Cardiac muscle cell (in vitro differentiated cells and primary cell): ENCODE measurements at regions not wholly inside any gene's neighbourhood (a gene's known extent, or its start where the extent isn't known, plus 50 kb on each side); places are given as distances from the start of the nearest gene placed in this dataset.

ENCODE experiments used
- DNase-seq, 2 donors: peaks; one replicate each; pipeline versions ENCODE4 v3.0.0 to v3.0.0-alpha.2; 2010 to 2017; ENCODE audit warnings: low read depth in 1 of 2, low spot score in 1 of 2
- H3K27ac ChIP-seq: fragments of 200-600 bp; sonication (generic); 2 replicates; pipeline ENCODE4 v1.5.1; 2016
- H3K27me3 ChIP-seq: fragments of 200-600 bp; sonication (generic); 2 replicates; pipeline ENCODE4 v1.6.0; 2016; ENCODE audit warnings: control low read depth
- H3K36me3 ChIP-seq: fragments of 200-600 bp; sonication (generic); 2 replicates; pipeline ENCODE4 v1.5.1; 2016; ENCODE audit warnings: control low read depth
- H3K4me1 ChIP-seq: fragments of 200-600 bp; sonication (generic); 2 replicates; pipeline ENCODE4 v1.8.1; 2017; ENCODE audit warnings: low read depth, mild to moderate bottlenecking, mixed run types
- H3K4me3 ChIP-seq: fragments of 200-600 bp; sonication (generic); 2 replicates; pipeline ENCODE4 v1.5.1; 2016; ENCODE audit warnings: mild to moderate bottlenecking
- H3K9me3 ChIP-seq: fragments of 200-600 bp; sonication (generic); 2 replicates; pipeline ENCODE4 v1.5.1; 2017; ENCODE audit warnings: low read depth, mild to moderate bottlenecking, control low read depth
- TF ChIP-seq, protein P1 (sequence below): IDR thresholded peaks from 2 replicates; pipeline ENCODE4 v1.5.1; 2012; ENCODE audit warnings: low read depth, mild to moderate bottlenecking, low read length

DNA sequence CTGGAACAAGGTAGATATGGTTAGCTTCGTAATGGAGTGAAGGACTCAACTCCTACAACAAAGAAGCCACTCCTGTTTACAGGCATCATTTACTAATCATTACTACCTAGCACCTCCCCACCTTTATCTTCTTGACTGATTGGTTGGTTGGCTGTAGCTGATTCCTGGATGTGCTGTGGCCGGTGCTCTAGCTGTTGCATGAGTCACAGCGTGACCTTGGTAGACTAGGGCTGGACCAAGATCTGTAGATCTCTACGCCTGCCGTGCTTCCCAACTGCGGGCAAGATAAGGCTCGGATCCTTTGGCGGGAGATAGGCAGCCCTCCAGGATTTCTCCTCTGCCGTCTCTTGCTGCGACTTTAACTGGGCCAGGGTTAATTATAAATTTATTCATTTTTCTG is 194.3 kb upstream of the SOX11 start:
- Histone ChIP-seq H3K27ac (no peak overlapping the region), H3K4me3 (no peak overlapping the region), H3K36me3 (no peaks in the 10 kb centered on the region), H3K4me1 (peaks cover 13% of the 10 kb centered on the region), H3K9me3 (no peaks in the 10 kb centered on the region), H3K27me3 (no peaks in the 10 kb centered on the region)
- DNase-seq: no peak
- TF ChIP-seq, protein P1, sequence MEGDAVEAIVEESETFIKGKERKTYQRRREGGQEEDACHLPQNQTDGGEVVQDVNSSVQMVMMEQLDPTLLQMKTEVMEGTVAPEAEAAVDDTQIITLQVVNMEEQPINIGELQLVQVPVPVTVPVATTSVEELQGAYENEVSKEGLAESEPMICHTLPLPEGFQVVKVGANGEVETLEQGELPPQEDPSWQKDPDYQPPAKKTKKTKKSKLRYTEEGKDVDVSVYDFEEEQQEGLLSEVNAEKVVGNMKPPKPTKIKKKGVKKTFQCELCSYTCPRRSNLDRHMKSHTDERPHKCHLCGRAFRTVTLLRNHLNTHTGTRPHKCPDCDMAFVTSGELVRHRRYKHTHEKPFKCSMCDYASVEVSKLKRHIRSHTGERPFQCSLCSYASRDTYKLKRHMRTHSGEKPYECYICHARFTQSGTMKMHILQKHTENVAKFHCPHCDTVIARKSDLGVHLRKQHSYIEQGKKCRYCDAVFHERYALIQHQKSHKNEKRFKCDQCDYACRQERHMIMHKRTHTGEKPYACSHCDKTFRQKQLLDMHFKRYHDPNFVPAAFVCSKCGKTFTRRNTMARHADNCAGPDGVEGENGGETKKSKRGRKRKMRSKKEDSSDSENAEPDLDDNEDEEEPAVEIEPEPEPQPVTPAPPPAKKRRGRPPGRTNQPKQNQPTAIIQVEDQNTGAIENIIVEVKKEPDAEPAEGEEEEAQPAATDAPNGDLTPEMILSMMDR: no peak

DNA sequence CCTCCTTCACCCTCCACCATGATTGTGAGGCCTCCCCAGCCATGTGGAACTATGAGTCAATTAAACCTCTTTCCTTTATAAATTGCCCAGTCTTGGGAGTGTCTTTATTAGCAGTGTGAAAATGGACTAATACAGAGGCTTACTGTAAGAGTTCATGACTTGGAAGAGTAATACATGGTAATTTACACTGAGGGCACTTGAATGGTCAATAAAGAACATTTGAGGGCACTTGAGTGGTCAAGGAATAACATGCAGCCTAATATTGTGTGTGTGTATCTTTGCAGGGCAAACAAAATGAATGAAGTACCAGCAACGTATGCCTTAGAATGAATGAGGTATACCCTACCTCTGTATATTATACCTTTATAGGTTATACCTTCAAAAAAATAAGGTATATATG is 190.4 kb upstream of the SOX11 start:
- Histone ChIP-seq H3K4me3 (no peak overlapping the region), H3K9me3 (no peaks in the 10 kb centered on the region), H3K4me1 (peaks cover under 1% of the 10 kb centered on the region), H3K27ac (no peak overlapping the region), H3K36me3 (no peaks in the 10 kb centered on the region), H3K27me3 (no peaks in the 10 kb centered on the region)
- DNase-seq: no peak
- TF ChIP-seq, protein P1: no peak

DNA sequence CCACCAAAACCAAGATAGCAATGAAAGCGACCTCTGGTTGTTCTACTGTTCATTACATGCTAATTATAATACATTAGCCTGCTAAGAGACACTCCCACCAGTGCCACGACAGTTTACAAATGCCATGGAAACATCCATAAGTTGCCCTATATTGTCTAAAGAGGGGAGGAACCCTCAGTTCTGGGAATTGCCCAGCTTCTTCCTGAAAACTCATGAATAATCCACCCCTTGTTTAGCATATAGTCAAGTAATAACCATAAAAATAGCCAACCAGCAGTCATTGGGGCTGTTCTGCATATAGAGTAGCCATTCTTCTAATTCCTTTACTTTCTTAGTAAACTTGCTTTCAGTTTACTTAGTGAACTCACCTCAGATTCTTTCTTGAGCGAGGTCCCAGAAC is 189.8 kb upstream of the SOX11 start:
- TF ChIP-seq, protein P1: no peak
- H3K36me3 ChIP-seq: no peaks in the 10 kb centered on the region
- no peak overlapping the region for H3K4me3 ChIP-seq
- no peaks in the 10 kb centered on the region for H3K27me3 ChIP-seq
- H3K9me3 ChIP-seq: no peaks in the 10 kb centered on the region
- DNase-seq: no peak
- H3K4me1 ChIP-seq: peaks cover 7% of the 10 kb centered on the region
- H3K27ac ChIP-seq: no peak overlapping the region

DNA sequence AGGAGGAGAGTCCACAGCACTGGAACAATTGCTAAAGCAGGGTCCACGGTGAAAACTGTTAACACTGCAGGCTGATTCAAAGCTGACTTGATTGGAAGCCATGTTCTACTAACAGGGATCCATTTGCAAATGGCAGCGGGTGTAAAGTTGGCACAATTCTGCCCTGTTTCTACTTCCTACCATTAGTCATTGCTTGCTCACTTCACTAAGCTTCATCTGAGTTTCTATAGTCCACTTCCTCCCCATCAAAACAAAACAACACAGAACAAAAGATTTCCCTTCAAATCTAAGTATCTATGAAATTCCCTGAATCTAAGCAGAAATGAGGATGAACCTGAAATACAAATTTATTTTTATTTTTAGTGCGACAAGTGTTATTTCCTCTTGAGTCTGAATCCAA is 187.4 kb upstream of the SOX11 start:
- TF ChIP-seq, protein P1: no peak
- H3K36me3 ChIP-seq: no peaks in the 10 kb centered on the region
- no peak for DNase-seq
- H3K4me3 ChIP-seq: no peak overlapping the region
- H3K27me3 ChIP-seq: no peaks in the 10 kb centered on the region
- no peaks in the 10 kb centered on the region for H3K9me3 ChIP-seq
- H3K27ac ChIP-seq: no peak overlapping the region
- H3K4me1 ChIP-seq: peaks cover 10% of the 10 kb centered on the region

DNA sequence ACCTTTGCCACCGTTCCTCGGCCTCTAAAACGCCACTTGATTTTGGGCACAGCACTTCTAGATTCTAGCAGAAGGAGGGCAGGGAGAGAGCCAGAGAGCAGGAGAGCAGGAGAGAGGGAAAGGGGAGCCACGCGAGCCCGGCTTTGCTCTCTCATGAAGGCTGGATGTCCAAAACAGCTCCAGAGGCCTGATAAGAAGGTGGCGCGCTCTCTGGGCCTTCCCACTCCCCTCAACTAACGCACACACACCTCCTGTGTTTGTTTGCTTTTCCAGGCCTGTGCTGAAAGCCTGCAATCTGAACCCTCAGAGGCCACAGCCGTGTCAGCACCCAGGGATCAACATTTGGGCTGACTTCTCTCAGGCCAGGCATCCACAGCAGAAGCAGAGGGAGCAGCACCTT is 184.8 kb upstream of the SOX11 start:
- Histone ChIP-seq H3K36me3 (no peaks in the 10 kb centered on the region), H3K4me3 (no peak overlapping the region), H3K27ac (peak overlapping the region; percentile 60), H3K27me3 (no peaks in the 10 kb centered on the region), H3K9me3 (no peaks in the 10 kb centered on the region), H3K4me1 (peaks cover 10% of the 10 kb centered on the region)
- TF ChIP-seq, protein P1: no peak
- DNase-seq: peak in 1 of 2 donors; percentile 59

DNA sequence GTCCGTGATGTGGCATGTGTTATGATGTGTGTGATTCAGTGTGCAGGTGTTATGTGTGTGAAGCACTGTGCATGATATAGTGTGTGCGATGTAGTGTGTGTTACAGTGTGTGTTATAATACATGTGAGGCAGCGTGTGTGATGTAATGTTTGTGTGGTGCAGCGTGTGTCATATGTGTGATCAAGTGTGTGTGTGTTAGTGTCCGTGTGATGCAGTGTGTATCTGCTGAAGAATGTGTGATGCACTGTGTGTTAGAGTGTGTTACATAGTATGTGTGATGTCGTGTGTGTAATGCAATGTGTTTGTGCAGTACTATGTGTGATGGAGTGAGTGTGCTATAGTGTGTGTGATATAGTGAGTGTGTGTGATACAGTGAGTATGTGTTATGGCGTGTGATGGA is 182.8 kb upstream of the SOX11 start:
- Histone ChIP-seq H3K4me1 (peaks cover 10% of the 10 kb centered on the region), H3K4me3 (no peak overlapping the region), H3K9me3 (no peaks in the 10 kb centered on the region), H3K36me3 (no peaks in the 10 kb centered on the region), H3K27me3 (no peaks in the 10 kb centered on the region), H3K27ac (no peak overlapping the region)
- TF ChIP-seq, protein P1: no peak
- DNase-seq: no peak
